ENCODE measurements at regions not wholly inside any gene's neighbourhood (a gene's known extent, or its start where the extent isn't known, plus 50 kb on each side); places are given as distances from the start of the nearest gene placed in this dataset.

- no TSS peak for BruUV-seq (replicated peaks)
- Histone ChIP-seq H3K4me1 (ENCODE audit: insufficient read depth, low read length) (no peaks in the 10 kb centered on the region), H3K36me3 (ENCODE audit: low read depth, low read length) (no peaks in the 10 kb centered on the region), H3F3A (ENCODE audit: low read length, unreplicated experiment) (no peaks in the 10 kb centered on the region), H3K27ac (ENCODE audit: low read length) (no peak overlapping the region), H3K9me2 (replicated peaks; ENCODE audit: low read length) (no peaks in the 10 kb centered on the region), H4K20me1 (ENCODE audit: low read length) (no peaks in the 10 kb centered on the region), H3K27me3 (ENCODE audit: low read length) (no peaks in the 10 kb centered on the region), H3K9me3 (ENCODE audit: low read length) (no peaks in the 10 kb centered on the region), H3K79me2 (ENCODE audit: low read length) (no peaks in the 10 kb centered on the region), H3K9ac (ENCODE audit: low read length) (no peak overlapping the region), H2AFZ (ENCODE audit: low read length) (no peak overlapping the region), H3K4me3 (ENCODE audit: low read length) (no peak overlapping the region), H3K4me2 (ENCODE audit: low read length) (no peak overlapping the region)
- intact Hi-C loops (cut with micrococcal nuclease), result no loop called here
- ChIA-PET CTCF (no interaction called here), POLR2A (ENCODE audit: unreplicated experiment) (no interaction called here)
- ATAC-seq (no peak), DNase-seq (no peak)
- TF ChIP-seq CTCF (conservative IDR thresholded peaks at IDR 0.05; ENCODE audit: low read depth, low read length), result no peak
- no peak for TF ChIP-seq EZH2 (IDR thresholded peaks at IDR 0.05; ENCODE audit: low read length, unreplicated experiment)
- no peak for TF ChIP-seq EZH2phosphoT487 (IDR thresholded peaks at IDR 0.05; ENCODE audit: borderline replicate concordance, low read length)
Measured at GRCh38 chr1:177592624-177593023, 377.2 kb downstream of the SEC16B start.

GRCh38 chr1:177591155-177591554, 378.7 kb downstream of the SEC16B start:
- no peaks in the 10 kb centered on the region for H3K9me2 ChIP-seq (replicated peaks; ENCODE audit: low read length)
- H3K4me1 ChIP-seq (ENCODE audit: insufficient read depth, low read length), result peaks cover 10% of the 10 kb centered on the region
- H3K36me3 ChIP-seq (ENCODE audit: low read depth, low read length), result no peaks in the 10 kb centered on the region
- H3K9ac ChIP-seq (ENCODE audit: low read length), result no peak overlapping the region
- H3K27ac ChIP-seq (ENCODE audit: low read length), result no peak overlapping the region
- no peaks in the 10 kb centered on the region for H3K79me2 ChIP-seq (ENCODE audit: low read length)
- CTCF ChIA-PET, result no interaction called here
- H3K4me2 ChIP-seq (ENCODE audit: low read length), result no peak overlapping the region
- H3K9me3 ChIP-seq (ENCODE audit: low read length), result no peaks in the 10 kb centered on the region
- no peak overlapping the region for H3K4me3 ChIP-seq (ENCODE audit: low read length)
- H3K27me3 ChIP-seq (ENCODE audit: low read length), result no peaks in the 10 kb centered on the region
- no peak for ATAC-seq
- DNase-seq, result no peak
- TF ChIP-seq EZH2 (IDR thresholded peaks at IDR 0.05; ENCODE audit: low read length, unreplicated experiment), result no peak
- no peak for TF ChIP-seq CTCF (conservative IDR thresholded peaks at IDR 0.05; ENCODE audit: low read depth, low read length)
- no peak for TF ChIP-seq EZH2phosphoT487 (IDR thresholded peaks at IDR 0.05; ENCODE audit: borderline replicate concordance, low read length)
- H2AFZ ChIP-seq (ENCODE audit: low read length), result no peak overlapping the region
- no peaks in the 10 kb centered on the region for H3F3A ChIP-seq (ENCODE audit: low read length, unreplicated experiment)
- POLR2A ChIA-PET (ENCODE audit: unreplicated experiment), result no interaction called here
- BruUV-seq (replicated peaks), result no TSS peak
- intact Hi-C loops (cut with micrococcal nuclease), result no loop called here
- H4K20me1 ChIP-seq (ENCODE audit: low read length), result no peaks in the 10 kb centered on the region

- ATAC-seq, result no peak
- Histone ChIP-seq H3K79me2 (ENCODE audit: low read length) (no peaks in the 10 kb centered on the region), H3K36me3 (ENCODE audit: low read depth, low read length) (no peaks in the 10 kb centered on the region), H2AFZ (ENCODE audit: low read length) (no peak overlapping the region), H3K4me3 (ENCODE audit: low read length) (no peak overlapping the region), H3K4me1 (ENCODE audit: insufficient read depth, low read length) (peaks cover 24% of the 10 kb centered on the region), H3K9ac (ENCODE audit: low read length) (no peak overlapping the region), H3K9me2 (replicated peaks; ENCODE audit: low read length) (no peaks in the 10 kb centered on the region), H3F3A (ENCODE audit: low read length, unreplicated experiment) (no peaks in the 10 kb centered on the region), H4K20me1 (ENCODE audit: low read length) (no peaks in the 10 kb centered on the region), H3K4me2 (ENCODE audit: low read length) (no peak overlapping the region), H3K27me3 (ENCODE audit: low read length) (no peaks in the 10 kb centered on the region), H3K9me3 (ENCODE audit: low read length) (no peaks in the 10 kb centered on the region), H3K27ac (ENCODE audit: low read length) (no peak overlapping the region)
- ChIA-PET CTCF (no interaction called here), POLR2A (ENCODE audit: unreplicated experiment) (no interaction called here)
- intact Hi-C loops (cut with micrococcal nuclease), result no loop called here
- no peak for DNase-seq
- no TSS peak for BruUV-seq (replicated peaks)
- TF ChIP-seq EZH2phosphoT487 (IDR thresholded peaks at IDR 0.05; ENCODE audit: borderline replicate concordance, low read length) (no peak), CTCF (conservative IDR thresholded peaks at IDR 0.05; ENCODE audit: low read depth, low read length) (no peak), EZH2 (IDR thresholded peaks at IDR 0.05; ENCODE audit: low read length, unreplicated experiment) (no peak)
Measured at GRCh38 chr1:177589166-177589565, 380.7 kb downstream of the SEC16B start.

All from PC-3 (cell line).